SU-DHL-6 (cell line): ENCODE measurements at regions not wholly inside any gene's neighbourhood (a gene's known extent, or its start where the extent isn't known, plus 50 kb on each side); places are given as distances from the start of the nearest gene placed in this dataset.

Experiments used
- EZH2phosphoT487 ChIP-seq: fragments of 200-600 bp; sonication (generic), shearing (Covaris generic); conservative IDR thresholded peaks from 2 replicates; pipeline ENCODE4 v1.6.1; 2018; ENCODE audit warnings: mild to moderate bottlenecking, antibody characterized with exemption, low read length, moderate library complexity, mixed read lengths
- TF ChIP-seq, protein P1 (sequence below): fragments of 200-600 bp; sonication (generic); IDR thresholded peaks from one replicate; pipeline ENCODE4 v1.5.1; 2017; ENCODE audit warnings: antibody characterized with exemption, mild to moderate bottlenecking, low read length, moderate library complexity; ENCODE audit not compliant: insufficient read depth, poor library complexity, severe bottlenecking

- TF ChIP-seq, protein P1, sequence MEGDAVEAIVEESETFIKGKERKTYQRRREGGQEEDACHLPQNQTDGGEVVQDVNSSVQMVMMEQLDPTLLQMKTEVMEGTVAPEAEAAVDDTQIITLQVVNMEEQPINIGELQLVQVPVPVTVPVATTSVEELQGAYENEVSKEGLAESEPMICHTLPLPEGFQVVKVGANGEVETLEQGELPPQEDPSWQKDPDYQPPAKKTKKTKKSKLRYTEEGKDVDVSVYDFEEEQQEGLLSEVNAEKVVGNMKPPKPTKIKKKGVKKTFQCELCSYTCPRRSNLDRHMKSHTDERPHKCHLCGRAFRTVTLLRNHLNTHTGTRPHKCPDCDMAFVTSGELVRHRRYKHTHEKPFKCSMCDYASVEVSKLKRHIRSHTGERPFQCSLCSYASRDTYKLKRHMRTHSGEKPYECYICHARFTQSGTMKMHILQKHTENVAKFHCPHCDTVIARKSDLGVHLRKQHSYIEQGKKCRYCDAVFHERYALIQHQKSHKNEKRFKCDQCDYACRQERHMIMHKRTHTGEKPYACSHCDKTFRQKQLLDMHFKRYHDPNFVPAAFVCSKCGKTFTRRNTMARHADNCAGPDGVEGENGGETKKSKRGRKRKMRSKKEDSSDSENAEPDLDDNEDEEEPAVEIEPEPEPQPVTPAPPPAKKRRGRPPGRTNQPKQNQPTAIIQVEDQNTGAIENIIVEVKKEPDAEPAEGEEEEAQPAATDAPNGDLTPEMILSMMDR, result no peak
- no peak for TF ChIP-seq EZH2phosphoT487
Measured at GRCh38 chr11:135046556-135046955, 634.5 kb upstream of the B3GAT1 start.
